ENCODE measurements at regions not wholly inside any gene's neighbourhood (a gene's known extent, or its start where the extent isn't known, plus 50 kb on each side); places are given as distances from the start of the nearest gene placed in this dataset.

- no peak overlapping the region for H3K27ac Mint-ChIP-seq
- no peak overlapping the region for H3K4me3 Mint-ChIP-seq
- H3K4me1 Mint-ChIP-seq = no peaks in the 10 kb centered on the region
- Histone ChIP-seq H3K27me3 (ENCODE audit: control insufficient read depth in 2 of 2, insufficient read depth in 2 of 2, low read length in 2 of 2) (no peaks in the 10 kb centered on the region), H3K4me3 (ENCODE audit: low read length) (no peak overlapping the region), H3K27ac (ENCODE audit: low read depth, low read length) (no peak overlapping the region), H3K9me3 (ENCODE audit: control insufficient read depth in 2 of 3, low read length in 3 of 3) (no peaks in the 10 kb centered on the region), H3K4me1 (ENCODE audit: control insufficient read depth in 2 of 2, insufficient read depth in 2 of 2, low read length in 2 of 2) (no peaks in the 10 kb centered on the region), H3K36me3 (ENCODE audit: control insufficient read depth in 2 of 3, insufficient read depth in 3 of 3, low read length in 3 of 3) (no peaks in the 10 kb centered on the region)
- POLR2A ChIA-PET = no interaction called here
- CTCF ChIA-PET = no interaction called here
- intact Hi-C loops (cut with micrococcal nuclease) = no loop called here
- no peak for DNase-seq
- no peak for ATAC-seq
- peaks cover 0 to 10% (median 0%) of the 10 kb centered on the region in 11 donors for H3K9me3 Mint-ChIP-seq
- H3K36me3 Mint-ChIP-seq = no peaks in the 10 kb centered on the region
- peaks cover 0 to 8% (median 0%) of the 10 kb centered on the region in 5 donors for H3K27me3 Mint-ChIP-seq
Observed at GRCh38 chr2:220246386-220246785, 619.0 kb downstream of the SLC4A3 start.

DNA sequence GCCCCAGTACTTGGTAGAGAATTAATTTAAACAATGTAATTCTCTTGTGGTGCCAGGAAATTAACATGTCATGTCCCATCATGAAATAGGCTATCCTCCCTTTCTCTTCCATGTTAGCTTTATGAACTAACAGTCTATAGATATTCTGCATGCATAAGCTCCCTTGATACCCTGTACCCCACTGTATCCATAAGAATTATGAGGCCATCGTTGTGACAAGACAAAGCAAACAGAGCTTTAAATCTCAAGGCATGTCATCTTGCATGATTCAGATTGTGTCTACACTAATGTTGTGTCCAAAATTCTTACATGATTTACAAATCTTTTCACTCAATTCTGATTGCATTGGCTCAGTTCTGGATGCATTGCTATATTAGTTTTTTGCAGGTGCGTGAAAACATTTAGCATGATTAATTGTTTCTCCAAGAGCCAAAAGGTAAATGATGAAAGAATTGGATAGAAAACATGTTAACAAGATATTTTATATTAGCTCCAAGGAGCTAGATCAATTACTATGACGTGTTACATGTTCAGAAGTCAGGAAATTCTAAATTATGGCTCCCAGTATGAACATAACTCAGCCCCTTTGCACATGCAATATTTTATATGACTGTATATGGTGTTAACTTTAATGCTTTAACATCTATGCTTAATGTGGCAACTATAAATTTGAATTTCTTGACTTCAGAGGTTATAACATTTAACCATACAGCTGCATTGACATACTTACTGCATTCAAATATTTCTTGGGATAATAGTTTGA, 620.3 kb downstream of the SLC4A3 start:
- Mint-ChIP-seq H3K36me3 (no peaks in the 10 kb centered on the region), H3K27ac (no peak overlapping the region), H3K9me3 (peaks cover 0 to 13% (median 3%) of the 10 kb centered on the region in 11 donors), H3K4me3 (no peak overlapping the region), H3K4me1 (no peaks in the 10 kb centered on the region), H3K27me3 (peaks cover 0 to 8% (median 0%) of the 10 kb centered on the region in 5 donors)
- CTCF ChIA-PET = no interaction called here
- intact Hi-C loops (cut with micrococcal nuclease) = no loop called here
- no peaks in the 10 kb centered on the region for H3K4me1 ChIP-seq (ENCODE audit: control insufficient read depth in 2 of 2, insufficient read depth in 2 of 2, low read length in 2 of 2)
- H3K9me3 ChIP-seq (ENCODE audit: control insufficient read depth in 2 of 3, low read length in 3 of 3) = no peaks in the 10 kb centered on the region
- H3K36me3 ChIP-seq (ENCODE audit: control insufficient read depth in 2 of 3, insufficient read depth in 3 of 3, low read length in 3 of 3) = no peaks in the 10 kb centered on the region
- H3K4me3 ChIP-seq (ENCODE audit: low read length) = no peak overlapping the region
- H3K27ac ChIP-seq (ENCODE audit: low read depth, low read length) = no peak overlapping the region
- no peak for DNase-seq
- H3K27me3 ChIP-seq (ENCODE audit: control insufficient read depth in 2 of 2, insufficient read depth in 2 of 2, low read length in 2 of 2) = no peaks in the 10 kb centered on the region
- POLR2A ChIA-PET = no interaction called here
- ATAC-seq = no peak

DNA sequence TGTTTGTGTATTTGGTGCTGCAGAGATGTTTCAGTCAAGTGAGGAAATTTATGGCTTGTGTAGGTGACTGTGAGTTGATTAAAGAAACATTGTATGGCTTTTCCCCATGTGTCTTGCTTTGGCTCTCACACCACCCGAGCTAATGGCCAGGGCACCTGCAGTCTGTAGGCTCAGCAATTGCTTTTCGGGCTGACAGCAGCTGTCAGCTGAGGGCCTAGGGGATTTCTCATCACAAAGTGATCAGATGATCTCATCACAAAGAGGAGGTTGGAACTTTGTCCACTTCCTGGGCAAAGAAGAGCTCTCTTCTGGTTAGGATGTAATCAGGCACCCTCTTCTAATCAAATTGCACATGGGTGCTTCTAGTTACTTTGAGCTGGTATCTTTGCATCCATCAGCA, 632.2 kb downstream of the SLC4A3 start:
- Histone ChIP-seq H3K27me3 (ENCODE audit: control insufficient read depth in 2 of 2, insufficient read depth in 2 of 2, low read length in 2 of 2) (no peaks in the 10 kb centered on the region), H3K4me1 (ENCODE audit: control insufficient read depth in 2 of 2, insufficient read depth in 2 of 2, low read length in 2 of 2) (no peaks in the 10 kb centered on the region), H3K9me3 (ENCODE audit: control insufficient read depth in 2 of 3, low read length in 3 of 3) (no peaks in the 10 kb centered on the region), H3K27ac (ENCODE audit: low read depth, low read length) (no peak overlapping the region), H3K4me3 (ENCODE audit: low read length) (no peak overlapping the region), H3K36me3 (ENCODE audit: control insufficient read depth in 2 of 3, insufficient read depth in 3 of 3, low read length in 3 of 3) (no peaks in the 10 kb centered on the region)
- no peak overlapping the region for H3K4me3 Mint-ChIP-seq
- DNase-seq (no peak), ATAC-seq (no peak)
- no peak overlapping the region for H3K27ac Mint-ChIP-seq
- H3K36me3 Mint-ChIP-seq = no peaks in the 10 kb centered on the region
- CTCF ChIA-PET = no interaction called here
- H3K4me1 Mint-ChIP-seq = no peaks in the 10 kb centered on the region
- H3K27me3 Mint-ChIP-seq = no peaks in the 10 kb centered on the region
- POLR2A ChIA-PET = no interaction called here
- intact Hi-C loops (cut with micrococcal nuclease) = no loop called here
- peaks cover 0 to 12% (median 0%) of the 10 kb centered on the region in 11 donors for H3K9me3 Mint-ChIP-seq

DNA sequence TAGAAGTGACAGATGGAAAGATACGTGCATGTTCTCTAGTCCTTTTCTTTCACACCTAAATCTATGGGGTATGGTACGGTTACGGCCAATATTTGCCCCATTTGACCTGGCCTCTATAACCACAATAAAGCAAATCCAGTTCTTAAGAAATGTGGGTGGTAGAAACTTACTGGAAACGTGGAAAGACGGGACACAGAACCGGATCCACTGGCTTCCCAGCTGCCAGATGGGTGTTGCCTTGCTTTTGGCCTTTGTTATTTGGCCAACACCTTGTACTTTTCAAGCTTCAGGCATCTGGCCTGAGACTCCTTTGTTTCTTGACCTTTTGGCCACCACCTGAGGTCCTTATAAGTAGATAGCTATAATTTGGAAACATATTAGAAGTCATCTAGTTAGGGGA, 635.9 kb downstream of the SLC4A3 start:
- H3K27me3 Mint-ChIP-seq = no peaks in the 10 kb centered on the region
- H3K27ac Mint-ChIP-seq = no peak overlapping the region
- H3K27me3 ChIP-seq (ENCODE audit: control insufficient read depth in 2 of 2, insufficient read depth in 2 of 2, low read length in 2 of 2) = no peaks in the 10 kb centered on the region
- no peak overlapping the region for H3K4me3 ChIP-seq (ENCODE audit: low read length)
- no peaks in the 10 kb centered on the region for H3K4me1 Mint-ChIP-seq
- H3K9me3 ChIP-seq (ENCODE audit: control insufficient read depth in 2 of 3, low read length in 3 of 3) = no peaks in the 10 kb centered on the region
- H3K4me1 ChIP-seq (ENCODE audit: control insufficient read depth in 2 of 2, insufficient read depth in 2 of 2, low read length in 2 of 2) = no peaks in the 10 kb centered on the region
- no peaks in the 10 kb centered on the region for H3K36me3 Mint-ChIP-seq
- intact Hi-C loops (cut with micrococcal nuclease) = no loop called here
- H3K27ac ChIP-seq (ENCODE audit: low read depth, low read length) = no peak overlapping the region
- CTCF ChIA-PET = no interaction called here
- ATAC-seq = no peak
- H3K4me3 Mint-ChIP-seq = no peak overlapping the region
- POLR2A ChIA-PET = no interaction called here
- no peaks in the 10 kb centered on the region for H3K36me3 ChIP-seq (ENCODE audit: control insufficient read depth in 2 of 3, insufficient read depth in 3 of 3, low read length in 3 of 3)
- peaks cover 0 to 6% (median 0%) of the 10 kb centered on the region in 11 donors for H3K9me3 Mint-ChIP-seq
- no peak for DNase-seq

DNA sequence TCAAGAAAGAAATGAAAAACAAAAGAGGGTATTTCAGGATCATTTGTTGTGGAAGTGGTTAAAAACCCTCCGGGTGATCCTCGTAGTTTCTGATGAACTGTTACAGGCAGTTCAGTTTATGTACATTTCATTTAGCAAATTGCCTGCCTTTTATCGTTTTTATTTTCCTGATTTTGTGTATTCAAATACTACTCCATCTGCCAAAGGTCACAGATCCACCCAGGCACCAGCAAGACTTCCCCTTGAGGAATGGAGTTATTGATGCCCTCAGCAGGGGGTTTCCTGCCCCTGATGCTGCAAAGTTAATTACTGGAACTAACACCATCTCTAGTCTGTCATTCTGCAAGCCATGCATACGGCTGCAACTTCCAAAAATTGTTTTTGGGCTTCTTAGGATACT, 641.9 kb downstream of the SLC4A3 start:
- Histone ChIP-seq H3K27me3 (ENCODE audit: control insufficient read depth in 2 of 2, insufficient read depth in 2 of 2, low read length in 2 of 2) (no peaks in the 10 kb centered on the region), H3K4me3 (ENCODE audit: low read length) (no peak overlapping the region), H3K4me1 (ENCODE audit: control insufficient read depth in 2 of 2, insufficient read depth in 2 of 2, low read length in 2 of 2) (no peaks in the 10 kb centered on the region), H3K27ac (ENCODE audit: low read depth, low read length) (no peak overlapping the region), H3K9me3 (ENCODE audit: control insufficient read depth in 2 of 3, low read length in 3 of 3) (no peaks in the 10 kb centered on the region), H3K36me3 (ENCODE audit: control insufficient read depth in 2 of 3, insufficient read depth in 3 of 3, low read length in 3 of 3) (no peaks in the 10 kb centered on the region)
- Mint-ChIP-seq H3K27me3 (no peaks in the 10 kb centered on the region), H3K4me1 (no peaks in the 10 kb centered on the region), H3K9me3 (peaks cover 0 to 4% (median 0%) of the 10 kb centered on the region in 11 donors), H3K36me3 (no peaks in the 10 kb centered on the region), H3K4me3 (no peak overlapping the region), H3K27ac (no peak overlapping the region)
- ChIA-PET POLR2A (no interaction called here), CTCF (no interaction called here)
- no peak for ATAC-seq
- DNase-seq = no peak
- intact Hi-C loops (cut with micrococcal nuclease) = no loop called here

- no peaks in the 10 kb centered on the region for H3K27me3 Mint-ChIP-seq
- POLR2A ChIA-PET = no interaction called here
- no peak for ATAC-seq
- intact Hi-C loops (cut with micrococcal nuclease) = no loop called here
- no peak overlapping the region for H3K4me3 Mint-ChIP-seq
- Histone ChIP-seq H3K36me3 (ENCODE audit: control insufficient read depth in 2 of 3, insufficient read depth in 3 of 3, low read length in 3 of 3) (no peaks in the 10 kb centered on the region), H3K9me3 (ENCODE audit: control insufficient read depth in 2 of 3, low read length in 3 of 3) (no peaks in the 10 kb centered on the region), H3K27ac (ENCODE audit: low read depth, low read length) (no peak overlapping the region), H3K4me1 (ENCODE audit: control insufficient read depth in 2 of 2, insufficient read depth in 2 of 2, low read length in 2 of 2) (no peaks in the 10 kb centered on the region), H3K4me3 (ENCODE audit: low read length) (no peak overlapping the region), H3K27me3 (ENCODE audit: control insufficient read depth in 2 of 2, insufficient read depth in 2 of 2, low read length in 2 of 2) (no peaks in the 10 kb centered on the region)
- no peak for DNase-seq
- H3K9me3 Mint-ChIP-seq = peaks cover 0 to 4% (median 0%) of the 10 kb centered on the region in 11 donors
- no peaks in the 10 kb centered on the region for H3K4me1 Mint-ChIP-seq
- CTCF ChIA-PET = no interaction called here
- no peaks in the 10 kb centered on the region for H3K36me3 Mint-ChIP-seq
- H3K27ac Mint-ChIP-seq = no peak overlapping the region
Observed at GRCh38 chr2:220270481-220271070, 643.1 kb downstream of the SLC4A3 start.

DNA sequence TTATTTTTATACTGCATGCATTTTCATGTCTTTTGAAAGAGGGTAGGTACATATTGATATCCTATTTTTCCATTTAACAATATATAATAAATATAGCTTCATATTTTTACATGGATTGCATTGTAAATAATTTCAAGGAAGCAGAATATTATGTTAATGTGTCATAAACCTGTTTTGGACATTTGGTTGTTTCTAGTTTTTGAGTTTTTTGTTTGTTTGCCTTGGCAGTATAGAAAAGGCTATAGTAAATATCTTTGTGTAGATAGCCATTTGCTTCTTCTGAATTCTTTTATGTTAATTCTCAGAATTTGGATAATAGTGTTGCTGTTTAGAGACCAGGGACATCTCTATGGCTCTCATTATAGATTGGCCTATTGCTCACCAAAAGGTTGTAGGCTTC, 645.2 kb downstream of the SLC4A3 start:
- H3K4me3 Mint-ChIP-seq = no peak overlapping the region
- Histone ChIP-seq H3K27me3 (ENCODE audit: control insufficient read depth in 2 of 2, insufficient read depth in 2 of 2, low read length in 2 of 2) (no peaks in the 10 kb centered on the region), H3K4me3 (ENCODE audit: low read length) (no peak overlapping the region), H3K27ac (ENCODE audit: low read depth, low read length) (no peak overlapping the region), H3K4me1 (ENCODE audit: control insufficient read depth in 2 of 2, insufficient read depth in 2 of 2, low read length in 2 of 2) (no peaks in the 10 kb centered on the region), H3K36me3 (ENCODE audit: control insufficient read depth in 2 of 3, insufficient read depth in 3 of 3, low read length in 3 of 3) (no peaks in the 10 kb centered on the region), H3K9me3 (ENCODE audit: control insufficient read depth in 2 of 3, low read length in 3 of 3) (no peaks in the 10 kb centered on the region)
- intact Hi-C loops (cut with micrococcal nuclease) = no loop called here
- no peak for ATAC-seq
- no peaks in the 10 kb centered on the region for H3K36me3 Mint-ChIP-seq
- peaks cover 0 to 8% (median 2%) of the 10 kb centered on the region in 11 donors for H3K9me3 Mint-ChIP-seq
- H3K27me3 Mint-ChIP-seq = no peaks in the 10 kb centered on the region
- ChIA-PET CTCF (no interaction called here), POLR2A (no interaction called here)
- no peaks in the 10 kb centered on the region for H3K4me1 Mint-ChIP-seq
- no peak overlapping the region for H3K27ac Mint-ChIP-seq
- no peak for DNase-seq
